ENCODE measurements at regions not wholly inside any gene's neighbourhood (a gene's known extent, or its start where the extent isn't known, plus 50 kb on each side); places are given as distances from the start of the nearest gene placed in this dataset.

DNA sequence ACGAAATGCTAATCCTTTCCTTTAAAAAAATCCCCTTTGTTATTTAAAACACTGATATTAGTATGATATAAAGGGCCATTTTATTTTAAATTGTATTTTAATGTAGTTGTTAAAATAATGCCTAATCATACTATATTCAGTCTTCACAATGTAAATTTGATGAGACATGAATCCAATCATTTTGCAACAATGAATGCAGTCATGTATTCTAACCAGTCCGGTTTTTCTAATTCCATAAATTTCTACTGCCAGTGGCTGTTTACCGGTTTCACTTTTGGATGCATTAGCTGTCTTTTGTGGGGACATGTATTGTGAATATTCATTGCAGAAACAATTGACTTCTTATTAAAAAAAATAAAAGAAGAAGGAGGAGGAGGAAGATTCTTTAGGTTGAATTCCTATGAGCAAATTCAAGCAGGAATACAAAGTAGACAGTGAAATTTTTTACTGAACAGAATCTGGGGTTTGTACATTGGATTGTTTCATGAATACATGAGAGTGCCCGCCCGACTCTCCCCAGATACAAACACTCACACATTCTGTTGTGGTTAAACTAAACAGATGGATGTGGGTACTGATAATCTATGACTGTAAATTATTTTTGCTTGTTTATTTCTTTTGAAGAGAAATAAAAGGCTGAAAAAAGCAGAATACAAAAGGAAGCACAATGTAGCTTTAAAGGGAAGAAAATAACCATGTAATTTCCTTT, 624.8 kb upstream of the PTBP2 start:
- no peak overlapping the region for H3K4me3 ChIP-seq (ENCODE audit: low read length, poor library complexity, severe bottlenecking)
- H2AFZ ChIP-seq (ENCODE audit: low read length): no peak overlapping the region
- TF ChIP-seq EZH2phosphoT487 (IDR thresholded peaks at IDR 0.05; ENCODE audit: borderline replicate concordance): no peak
- TF ChIP-seq, protein P1, sequence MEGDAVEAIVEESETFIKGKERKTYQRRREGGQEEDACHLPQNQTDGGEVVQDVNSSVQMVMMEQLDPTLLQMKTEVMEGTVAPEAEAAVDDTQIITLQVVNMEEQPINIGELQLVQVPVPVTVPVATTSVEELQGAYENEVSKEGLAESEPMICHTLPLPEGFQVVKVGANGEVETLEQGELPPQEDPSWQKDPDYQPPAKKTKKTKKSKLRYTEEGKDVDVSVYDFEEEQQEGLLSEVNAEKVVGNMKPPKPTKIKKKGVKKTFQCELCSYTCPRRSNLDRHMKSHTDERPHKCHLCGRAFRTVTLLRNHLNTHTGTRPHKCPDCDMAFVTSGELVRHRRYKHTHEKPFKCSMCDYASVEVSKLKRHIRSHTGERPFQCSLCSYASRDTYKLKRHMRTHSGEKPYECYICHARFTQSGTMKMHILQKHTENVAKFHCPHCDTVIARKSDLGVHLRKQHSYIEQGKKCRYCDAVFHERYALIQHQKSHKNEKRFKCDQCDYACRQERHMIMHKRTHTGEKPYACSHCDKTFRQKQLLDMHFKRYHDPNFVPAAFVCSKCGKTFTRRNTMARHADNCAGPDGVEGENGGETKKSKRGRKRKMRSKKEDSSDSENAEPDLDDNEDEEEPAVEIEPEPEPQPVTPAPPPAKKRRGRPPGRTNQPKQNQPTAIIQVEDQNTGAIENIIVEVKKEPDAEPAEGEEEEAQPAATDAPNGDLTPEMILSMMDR (conservative IDR thresholded peaks at IDR 0.05; ENCODE audit: low read length): no peak
- H3K9me3 ChIP-seq (ENCODE audit: insufficient read depth, low read depth, low read length): no peaks in the 10 kb centered on the region
- no peak overlapping the region for H3K9ac ChIP-seq (ENCODE audit: low read depth, low read length, poor library complexity, severe bottlenecking)
- H4K20me1 ChIP-seq (ENCODE audit: insufficient read depth, low read length, poor library complexity, severe bottlenecking): no peaks in the 10 kb centered on the region
- no peaks in the 10 kb centered on the region for H3F3A ChIP-seq (ENCODE audit: low read depth)
- H3K27me3 ChIP-seq (ENCODE audit: insufficient read depth, low read length, poor library complexity, severe bottlenecking): no peaks in the 10 kb centered on the region
- no peaks in the 10 kb centered on the region for H3K4me1 ChIP-seq (ENCODE audit: insufficient read depth, low read length, poor library complexity, severe bottlenecking)
- H3K9me2 ChIP-seq (replicated peaks; ENCODE audit: low read depth, low read length): no peaks in the 10 kb centered on the region
- no peaks in the 10 kb centered on the region for H3K36me3 ChIP-seq (ENCODE audit: insufficient read depth, low read length)
- no peaks in the 10 kb centered on the region for H3K79me2 ChIP-seq (ENCODE audit: insufficient read depth, low read length)
- no peak overlapping the region for H3K4me2 ChIP-seq (ENCODE audit: low read depth, low read length, poor library complexity, severe bottlenecking)

DNA sequence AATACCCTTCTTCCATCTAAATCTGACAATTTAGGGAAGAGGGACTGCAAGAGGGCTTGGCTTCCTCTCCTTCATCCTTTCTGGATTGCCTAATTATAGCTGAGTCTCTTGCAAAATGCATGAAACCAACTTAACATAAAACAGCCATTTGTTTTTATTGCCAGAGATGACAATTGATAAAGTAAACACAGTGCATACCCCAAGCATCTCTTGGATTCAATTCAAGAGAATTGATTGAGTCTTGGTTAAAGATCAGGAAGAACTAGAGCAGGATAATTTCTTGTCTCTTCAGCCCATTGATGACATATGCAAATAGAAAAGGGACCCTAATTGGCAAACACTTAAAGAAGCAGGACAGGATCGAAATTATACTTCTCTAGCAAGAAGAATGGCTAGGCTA, 617.1 kb upstream of the PTBP2 start:
- Histone ChIP-seq H3K9ac (ENCODE audit: low read depth, low read length, poor library complexity, severe bottlenecking) (no peak overlapping the region), H4K20me1 (ENCODE audit: insufficient read depth, low read length, poor library complexity, severe bottlenecking) (no peaks in the 10 kb centered on the region), H3K4me1 (ENCODE audit: insufficient read depth, low read length, poor library complexity, severe bottlenecking) (no peaks in the 10 kb centered on the region), H3K27me3 (ENCODE audit: insufficient read depth, low read length, poor library complexity, severe bottlenecking) (no peaks in the 10 kb centered on the region), H3K4me2 (ENCODE audit: low read depth, low read length, poor library complexity, severe bottlenecking) (no peak overlapping the region), H3F3A (ENCODE audit: low read depth) (no peaks in the 10 kb centered on the region), H3K9me2 (replicated peaks; ENCODE audit: low read depth, low read length) (no peaks in the 10 kb centered on the region), H2AFZ (ENCODE audit: low read length) (no peak overlapping the region), H3K79me2 (ENCODE audit: insufficient read depth, low read length) (no peaks in the 10 kb centered on the region), H3K9me3 (ENCODE audit: insufficient read depth, low read depth, low read length) (no peaks in the 10 kb centered on the region), H3K4me3 (ENCODE audit: low read length, poor library complexity, severe bottlenecking) (no peak overlapping the region), H3K36me3 (ENCODE audit: insufficient read depth, low read length) (no peaks in the 10 kb centered on the region)
- TF ChIP-seq, protein P1 (conservative IDR thresholded peaks at IDR 0.05; ENCODE audit: low read length): no peak
- no peak for TF ChIP-seq EZH2phosphoT487 (IDR thresholded peaks at IDR 0.05; ENCODE audit: borderline replicate concordance)

DNA sequence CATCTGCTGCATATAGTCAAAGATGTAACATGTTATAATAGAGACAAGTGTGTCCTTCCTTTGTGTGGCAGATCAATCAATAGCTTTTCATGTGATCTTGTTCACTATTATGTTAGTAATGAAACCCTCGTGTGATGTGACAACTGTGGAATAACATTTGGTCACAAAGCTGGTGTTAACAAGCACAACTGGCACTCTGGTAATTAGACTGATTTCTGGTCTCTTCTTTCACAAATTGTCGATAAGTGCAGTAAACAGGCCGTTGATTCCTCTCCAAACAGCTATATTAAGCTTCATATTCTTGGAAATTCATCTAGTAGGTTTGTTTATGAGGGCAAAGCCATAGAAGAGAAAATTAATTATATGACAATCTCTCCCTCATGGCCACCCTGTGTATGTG, 616.7 kb upstream of the PTBP2 start:
- no peak overlapping the region for H2AFZ ChIP-seq (ENCODE audit: low read length)
- no peak overlapping the region for H3K4me3 ChIP-seq (ENCODE audit: low read length, poor library complexity, severe bottlenecking)
- no peaks in the 10 kb centered on the region for H3K4me1 ChIP-seq (ENCODE audit: insufficient read depth, low read length, poor library complexity, severe bottlenecking)
- H3K9me3 ChIP-seq (ENCODE audit: insufficient read depth, low read depth, low read length): no peaks in the 10 kb centered on the region
- no peaks in the 10 kb centered on the region for H4K20me1 ChIP-seq (ENCODE audit: insufficient read depth, low read length, poor library complexity, severe bottlenecking)
- H3K27me3 ChIP-seq (ENCODE audit: insufficient read depth, low read length, poor library complexity, severe bottlenecking): no peaks in the 10 kb centered on the region
- H3K36me3 ChIP-seq (ENCODE audit: insufficient read depth, low read length): no peaks in the 10 kb centered on the region
- H3K4me2 ChIP-seq (ENCODE audit: low read depth, low read length, poor library complexity, severe bottlenecking): no peak overlapping the region
- no peaks in the 10 kb centered on the region for H3K79me2 ChIP-seq (ENCODE audit: insufficient read depth, low read length)
- no peaks in the 10 kb centered on the region for H3F3A ChIP-seq (ENCODE audit: low read depth)
- no peak for TF ChIP-seq EZH2phosphoT487 (IDR thresholded peaks at IDR 0.05; ENCODE audit: borderline replicate concordance)
- TF ChIP-seq, protein P1 (conservative IDR thresholded peaks at IDR 0.05; ENCODE audit: low read length): no peak
- H3K9ac ChIP-seq (ENCODE audit: low read depth, low read length, poor library complexity, severe bottlenecking): no peak overlapping the region
- H3K9me2 ChIP-seq (replicated peaks; ENCODE audit: low read depth, low read length): no peaks in the 10 kb centered on the region
